Gastroesophageal sphincter (tissue), 3 donors: ENCODE measurements at regions not wholly inside any gene's neighbourhood (a gene's known extent, or its start where the extent isn't known, plus 50 kb on each side); places are given as distances from the start of the nearest gene placed in this dataset.

Source experiments
- CTCF ChIP-seq, 4 experiments: fragments of 200-600 bp in 2 of 4; fragments of 450-650 bp in 2 of 4; sonication (generic) in 1 of 4; IDR thresholded peaks; one replicate each; pipeline ENCODE4 v1.5.1; 2017 to 2019; ENCODE audit warnings: antibody characterized with exemption in 4 of 4, mild to moderate bottlenecking in 2 of 4, moderate library complexity in 2 of 4
- POLR2AphosphoS5 ChIP-seq: sonication (generic); formaldehyde crosslinking; IDR thresholded peaks from one replicate; pipeline ENCODE4 v1.6.1; 2017; ENCODE audit warnings: antibody characterized with exemption

GRCh38 chr4:123257591-123257990 lies 139.0 kb upstream of the SPRY1 start:
- TF ChIP-seq CTCF (IDR thresholded peaks at IDR 0.05): no peak
- no peak for TF ChIP-seq POLR2AphosphoS5
